ENCODE measurements at regions not wholly inside any gene's neighbourhood (a gene's known extent, or its start where the extent isn't known, plus 50 kb on each side); places are given as distances from the start of the nearest gene placed in this dataset.

DNA sequence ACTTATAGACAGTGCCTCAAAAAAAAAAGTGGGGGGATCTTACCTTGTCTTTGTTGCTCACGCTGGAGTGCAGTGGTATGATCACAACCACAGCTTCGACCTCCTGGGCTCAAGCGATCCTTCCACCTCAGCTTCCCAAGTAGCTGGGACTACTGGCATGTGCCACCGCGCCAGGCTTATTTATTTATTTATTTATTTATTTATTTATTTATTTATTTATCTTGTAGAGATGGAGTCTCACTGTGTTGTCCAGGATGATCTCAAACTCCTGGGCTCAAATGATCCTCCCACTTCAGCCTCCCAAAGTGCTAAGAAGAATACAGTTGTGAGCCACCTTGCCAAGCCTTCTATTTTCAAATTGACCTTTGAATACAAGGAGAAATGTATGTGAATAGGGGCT, 553.0 kb upstream of the BTBD3 start:
- no peak overlapping the region for H3K27ac Mint-ChIP-seq
- Histone ChIP-seq H3K4me1 (no peaks in the 10 kb centered on the region), H3K4me3 (no peak overlapping the region), H4K20me1 (ENCODE audit: low read depth) (no peaks in the 10 kb centered on the region), H3K36me3 (no peaks in the 10 kb centered on the region), H3K9me3 (ENCODE audit: low read depth) (peaks cover 4% of the 10 kb centered on the region), H3K4me2 (no peak overlapping the region), H2AFZ (replicated peaks) (no peak overlapping the region), H3F3A (ENCODE audit: low read depth) (peaks cover 5% of the 10 kb centered on the region), H3K27ac (no peak overlapping the region), H3K79me2 (ENCODE audit: low read depth) (no peaks in the 10 kb centered on the region), H3K9ac (no peak overlapping the region), H3K27me3 (no peaks in the 10 kb centered on the region)
- TF ChIP-seq, protein P1, sequence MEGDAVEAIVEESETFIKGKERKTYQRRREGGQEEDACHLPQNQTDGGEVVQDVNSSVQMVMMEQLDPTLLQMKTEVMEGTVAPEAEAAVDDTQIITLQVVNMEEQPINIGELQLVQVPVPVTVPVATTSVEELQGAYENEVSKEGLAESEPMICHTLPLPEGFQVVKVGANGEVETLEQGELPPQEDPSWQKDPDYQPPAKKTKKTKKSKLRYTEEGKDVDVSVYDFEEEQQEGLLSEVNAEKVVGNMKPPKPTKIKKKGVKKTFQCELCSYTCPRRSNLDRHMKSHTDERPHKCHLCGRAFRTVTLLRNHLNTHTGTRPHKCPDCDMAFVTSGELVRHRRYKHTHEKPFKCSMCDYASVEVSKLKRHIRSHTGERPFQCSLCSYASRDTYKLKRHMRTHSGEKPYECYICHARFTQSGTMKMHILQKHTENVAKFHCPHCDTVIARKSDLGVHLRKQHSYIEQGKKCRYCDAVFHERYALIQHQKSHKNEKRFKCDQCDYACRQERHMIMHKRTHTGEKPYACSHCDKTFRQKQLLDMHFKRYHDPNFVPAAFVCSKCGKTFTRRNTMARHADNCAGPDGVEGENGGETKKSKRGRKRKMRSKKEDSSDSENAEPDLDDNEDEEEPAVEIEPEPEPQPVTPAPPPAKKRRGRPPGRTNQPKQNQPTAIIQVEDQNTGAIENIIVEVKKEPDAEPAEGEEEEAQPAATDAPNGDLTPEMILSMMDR (IDR thresholded peaks at IDR 0.05) = no peak
- TF ChIP-seq EZH2phosphoT487 (IDR thresholded peaks at IDR 0.05) = no peak
- no peak for TF ChIP-seq EZH2 (IDR thresholded peaks at IDR 0.05)
- peaks cover 22% of the 10 kb centered on the region for H3K9me3 Mint-ChIP-seq
- DNase-seq (ENCODE audit: low spot score) = no peak
- H3K36me3 Mint-ChIP-seq = peaks cover 9% of the 10 kb centered on the region
- no peaks in the 10 kb centered on the region for H3K27me3 Mint-ChIP-seq (ENCODE audit: insufficient read depth, low read depth)
- H3K4me1 Mint-ChIP-seq = no peaks in the 10 kb centered on the region
- no peak overlapping the region for H3K4me3 Mint-ChIP-seq

DNA sequence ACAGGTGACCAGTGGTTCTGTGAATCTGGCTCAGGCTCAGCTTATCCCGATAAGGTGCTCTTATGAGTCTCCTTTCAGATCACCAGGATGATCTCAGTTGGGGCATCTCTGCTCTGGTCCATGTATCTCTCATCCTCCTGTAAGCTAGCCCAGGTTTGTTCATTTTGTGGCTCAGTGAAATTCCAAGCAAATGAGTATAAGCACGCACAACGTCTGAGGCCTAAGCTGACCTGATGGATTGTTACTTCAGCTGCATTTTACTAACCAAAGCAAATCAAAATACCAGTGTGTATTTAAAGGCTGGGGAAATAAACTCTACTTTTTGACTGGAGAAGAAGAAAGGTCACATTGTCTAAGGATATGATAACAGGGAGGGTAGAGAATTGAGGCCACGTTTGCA, 551.0 kb upstream of the BTBD3 start:
- Mint-ChIP-seq H3K9me3 (peaks cover 11% of the 10 kb centered on the region), H3K27me3 (ENCODE audit: insufficient read depth, low read depth) (no peaks in the 10 kb centered on the region), H3K4me1 (no peaks in the 10 kb centered on the region), H3K36me3 (peaks cover 4% of the 10 kb centered on the region), H3K27ac (no peak overlapping the region), H3K4me3 (no peak overlapping the region)
- H3K79me2 ChIP-seq (ENCODE audit: low read depth) = no peaks in the 10 kb centered on the region
- H3K4me1 ChIP-seq = no peaks in the 10 kb centered on the region
- H3K9ac ChIP-seq = no peak overlapping the region
- no peaks in the 10 kb centered on the region for H3K36me3 ChIP-seq
- H4K20me1 ChIP-seq (ENCODE audit: low read depth) = no peaks in the 10 kb centered on the region
- H3K27me3 ChIP-seq = no peaks in the 10 kb centered on the region
- H3K4me2 ChIP-seq = no peak overlapping the region
- H3K4me3 ChIP-seq = no peak overlapping the region
- TF ChIP-seq, protein P1 (IDR thresholded peaks at IDR 0.05) = no peak
- TF ChIP-seq EZH2phosphoT487 (IDR thresholded peaks at IDR 0.05) = no peak
- no peak for TF ChIP-seq EZH2 (IDR thresholded peaks at IDR 0.05)
- H3K9me3 ChIP-seq (ENCODE audit: low read depth) = no peaks in the 10 kb centered on the region
- H3K27ac ChIP-seq = no peak overlapping the region
- H2AFZ ChIP-seq (replicated peaks) = no peak overlapping the region
- H3F3A ChIP-seq (ENCODE audit: low read depth) = peaks cover 5% of the 10 kb centered on the region
- DNase-seq (ENCODE audit: low spot score) = no peak

DNA sequence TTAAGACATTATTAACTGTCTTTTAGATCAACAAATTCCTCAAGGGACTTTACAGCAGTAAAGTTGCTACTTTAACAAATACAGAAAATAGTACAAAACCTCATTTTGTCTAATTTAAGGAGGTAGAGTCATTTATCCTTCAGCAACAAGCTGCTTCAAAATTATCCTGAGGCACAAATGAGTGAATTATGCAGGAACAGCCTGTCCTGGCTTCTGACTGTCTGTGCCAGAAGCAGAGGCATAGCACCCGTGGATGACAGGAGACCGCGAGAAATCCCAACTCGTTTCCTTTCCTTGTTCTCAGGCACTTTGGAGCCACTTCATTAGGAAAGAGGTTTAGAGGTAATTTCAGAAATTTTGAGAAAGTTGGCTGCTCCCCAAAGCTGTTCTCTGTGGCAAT, 549.2 kb upstream of the BTBD3 start:
- H3K79me2 ChIP-seq (ENCODE audit: low read depth) = no peaks in the 10 kb centered on the region
- H3K36me3 Mint-ChIP-seq = peaks cover 4% of the 10 kb centered on the region
- H3K9me3 Mint-ChIP-seq = peaks cover 4% of the 10 kb centered on the region
- no peak overlapping the region for H3K27ac ChIP-seq
- H3K27me3 Mint-ChIP-seq (ENCODE audit: insufficient read depth, low read depth) = no peaks in the 10 kb centered on the region
- H3K27me3 ChIP-seq = no peaks in the 10 kb centered on the region
- H2AFZ ChIP-seq (replicated peaks) = no peak overlapping the region
- no peaks in the 10 kb centered on the region for H4K20me1 ChIP-seq (ENCODE audit: low read depth)
- no peaks in the 10 kb centered on the region for H3K4me1 ChIP-seq
- H3K36me3 ChIP-seq = no peaks in the 10 kb centered on the region
- no peaks in the 10 kb centered on the region for H3K9me3 ChIP-seq (ENCODE audit: low read depth)
- TF ChIP-seq, protein P1 (IDR thresholded peaks at IDR 0.05) = no peak
- TF ChIP-seq EZH2phosphoT487 (IDR thresholded peaks at IDR 0.05) (no peak), EZH2 (IDR thresholded peaks at IDR 0.05) (no peak)
- DNase-seq (ENCODE audit: low spot score) = no peak
- H3K4me3 Mint-ChIP-seq = no peak overlapping the region
- peaks cover 5% of the 10 kb centered on the region for H3F3A ChIP-seq (ENCODE audit: low read depth)
- no peak overlapping the region for H3K9ac ChIP-seq
- no peak overlapping the region for H3K27ac Mint-ChIP-seq
- peaks cover 2% of the 10 kb centered on the region for H3K4me1 Mint-ChIP-seq
- no peak overlapping the region for H3K4me3 ChIP-seq
- H3K4me2 ChIP-seq = no peak overlapping the region
